Uterus (tissue), 2 donors: ENCODE measurements at regions not wholly inside any gene's neighbourhood (a gene's known extent, or its start where the extent isn't known, plus 50 kb on each side); places are given as distances from the start of the nearest gene placed in this dataset.

Experiments used
- POLR2A ChIP-seq, 2 donors: fragments of 450-650 bp; IDR thresholded peaks; one replicate each; pipeline ENCODE4 v1.6.1; 2016; ENCODE audit warnings: antibody characterized with exemption in 2 of 2, mild to moderate bottlenecking in 1 of 2, moderate library complexity in 1 of 2
- TF ChIP-seq, protein P1 (sequence below), 4 experiments: fragments of 200-600 bp in 2 of 4; fragments of 450-650 bp in 2 of 4; sonication (generic) in 2 of 4; IDR thresholded peaks; one replicate each; pipeline ENCODE4 v1.5.1; 2016 to 2019; ENCODE audit warnings: antibody characterized with exemption in 4 of 4, mild to moderate bottlenecking in 2 of 4, moderate library complexity in 1 of 4

DNA sequence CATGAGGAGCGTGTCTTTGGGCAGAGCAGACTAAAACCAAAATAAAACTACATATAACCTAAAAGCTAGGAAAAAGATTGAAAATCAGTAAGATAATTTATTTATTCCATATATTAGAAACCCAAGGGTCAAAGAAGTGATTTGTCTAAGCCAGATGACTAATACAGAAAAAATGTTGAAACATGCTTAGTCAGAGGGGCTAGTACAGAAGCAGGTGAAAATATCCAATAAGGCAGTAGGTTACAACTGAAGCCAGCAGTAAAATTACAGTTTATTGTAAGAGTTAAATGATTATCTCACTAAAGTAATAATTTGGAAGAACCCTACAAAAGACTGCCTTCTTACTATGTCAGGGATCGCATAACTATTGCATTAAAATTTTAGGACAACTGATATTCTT, 1190.9 kb upstream of the PRMT6 start:
- TF ChIP-seq, protein P1, sequence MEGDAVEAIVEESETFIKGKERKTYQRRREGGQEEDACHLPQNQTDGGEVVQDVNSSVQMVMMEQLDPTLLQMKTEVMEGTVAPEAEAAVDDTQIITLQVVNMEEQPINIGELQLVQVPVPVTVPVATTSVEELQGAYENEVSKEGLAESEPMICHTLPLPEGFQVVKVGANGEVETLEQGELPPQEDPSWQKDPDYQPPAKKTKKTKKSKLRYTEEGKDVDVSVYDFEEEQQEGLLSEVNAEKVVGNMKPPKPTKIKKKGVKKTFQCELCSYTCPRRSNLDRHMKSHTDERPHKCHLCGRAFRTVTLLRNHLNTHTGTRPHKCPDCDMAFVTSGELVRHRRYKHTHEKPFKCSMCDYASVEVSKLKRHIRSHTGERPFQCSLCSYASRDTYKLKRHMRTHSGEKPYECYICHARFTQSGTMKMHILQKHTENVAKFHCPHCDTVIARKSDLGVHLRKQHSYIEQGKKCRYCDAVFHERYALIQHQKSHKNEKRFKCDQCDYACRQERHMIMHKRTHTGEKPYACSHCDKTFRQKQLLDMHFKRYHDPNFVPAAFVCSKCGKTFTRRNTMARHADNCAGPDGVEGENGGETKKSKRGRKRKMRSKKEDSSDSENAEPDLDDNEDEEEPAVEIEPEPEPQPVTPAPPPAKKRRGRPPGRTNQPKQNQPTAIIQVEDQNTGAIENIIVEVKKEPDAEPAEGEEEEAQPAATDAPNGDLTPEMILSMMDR (IDR thresholded peaks at IDR 0.05), result no peak
- TF ChIP-seq POLR2A (IDR thresholded peaks at IDR 0.05), result no peak
